ENCODE measurements at regions not wholly inside any gene's neighbourhood (a gene's known extent, or its start where the extent isn't known, plus 50 kb on each side); places are given as distances from the start of the nearest gene placed in this dataset.

DNA sequence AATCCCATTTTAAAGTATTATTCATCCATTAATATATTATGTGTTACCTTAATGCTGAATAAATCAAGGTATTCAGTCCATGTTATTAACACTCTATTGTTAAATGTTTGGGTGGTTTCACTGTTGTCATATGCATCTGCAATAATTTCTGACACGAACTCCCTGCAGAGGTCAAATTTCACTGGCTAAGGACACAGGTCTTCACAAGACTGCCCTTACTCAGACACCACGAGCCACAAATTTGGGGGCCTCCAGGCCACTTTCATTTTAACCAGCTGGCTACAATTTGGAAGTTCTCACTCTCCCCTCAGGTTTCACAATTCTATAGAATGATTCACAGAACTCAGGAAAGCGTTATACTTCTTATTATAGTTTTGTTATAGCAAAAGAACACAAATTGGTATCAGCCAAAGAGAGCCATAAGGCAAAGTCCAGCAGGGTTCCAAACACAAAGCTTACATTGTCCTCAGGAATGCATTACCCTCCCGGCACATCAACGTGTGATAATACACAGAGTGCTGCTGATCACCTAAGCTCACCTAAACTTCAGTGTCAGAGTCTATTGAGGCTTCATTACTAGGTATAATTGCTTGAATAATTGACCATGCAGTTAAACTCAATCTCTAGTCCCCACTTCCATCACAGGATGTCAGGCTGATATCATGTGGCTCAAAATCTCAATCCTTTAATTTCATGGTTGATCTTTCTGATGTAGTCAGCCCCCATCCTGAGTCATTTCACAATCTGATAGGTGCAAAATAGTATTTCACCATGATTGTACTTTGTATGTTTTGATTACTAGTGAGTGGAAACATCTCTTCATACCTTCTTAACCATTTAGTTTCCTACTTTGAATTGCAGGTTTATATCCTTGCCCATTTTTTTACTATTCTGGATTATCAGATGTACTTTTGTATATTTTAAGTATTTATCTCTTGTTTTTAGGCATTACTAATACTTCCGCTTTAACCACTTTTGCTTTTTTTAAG, 441.4 kb upstream of the AGTR1 start:
- Histone ChIP-seq H3K27ac (no peak overlapping the region), H3K4me3 (no peak overlapping the region), H3K4me1 (no peaks in the 10 kb centered on the region), H3K27me3 (no peaks in the 10 kb centered on the region), H3K9me3 (no peaks in the 10 kb centered on the region), H3K36me3 (no peaks in the 10 kb centered on the region)
- intact Hi-C loops (cut with DNase I), result no loop called here
- TF ChIP-seq CTCF (IDR thresholded peaks at IDR 0.05), result no peak
- no peak for DNase-seq (ENCODE audit: low spot score in 2 of 2)

DNA sequence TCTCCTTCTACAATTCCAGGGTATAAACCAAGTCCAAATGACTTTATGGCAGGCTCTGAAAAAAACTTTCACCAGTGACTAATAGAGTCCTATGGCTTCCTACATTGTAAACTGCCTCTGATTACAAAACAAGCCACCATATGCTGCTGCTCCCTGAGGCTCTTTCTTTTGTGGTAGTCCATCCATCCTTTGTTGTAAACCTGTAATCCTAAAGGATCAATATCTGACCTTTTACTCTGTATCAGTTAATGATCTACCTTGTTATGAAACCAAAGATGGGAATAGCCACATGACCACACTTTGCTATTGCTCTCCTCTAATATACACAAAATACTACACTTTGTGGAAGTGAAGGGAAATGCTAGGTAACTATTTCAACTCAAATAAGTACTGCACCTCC, 434.7 kb upstream of the AGTR1 start:
- Histone ChIP-seq H3K4me3 (no peak overlapping the region), H3K27ac (no peak overlapping the region), H3K9me3 (no peaks in the 10 kb centered on the region), H3K4me1 (no peaks in the 10 kb centered on the region), H3K27me3 (no peaks in the 10 kb centered on the region), H3K36me3 (no peaks in the 10 kb centered on the region)
- TF ChIP-seq CTCF (IDR thresholded peaks at IDR 0.05), result no peak
- intact Hi-C loops (cut with DNase I), result no loop called here
- DNase-seq (ENCODE audit: low spot score in 2 of 2), result no peak

DNA sequence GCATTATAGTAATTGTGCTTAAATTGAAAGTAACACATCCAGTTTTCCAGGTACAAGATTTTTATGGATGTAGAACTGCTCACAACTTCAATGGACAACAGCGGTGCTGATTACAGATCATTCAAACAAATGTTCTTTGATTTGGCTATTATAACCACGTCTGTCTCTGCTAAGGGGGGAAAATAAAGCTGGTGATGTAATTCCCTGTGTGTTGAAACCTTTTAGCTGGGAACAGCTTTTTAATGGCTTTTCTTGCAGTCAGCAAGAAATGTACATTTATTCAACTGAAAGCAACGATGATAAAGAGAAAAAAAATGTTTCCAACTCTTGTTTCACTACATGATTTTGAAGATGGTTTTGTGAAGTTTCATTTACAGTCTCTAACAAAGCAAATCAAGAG, 431.9 kb upstream of the AGTR1 start:
- H3K36me3 ChIP-seq, result no peaks in the 10 kb centered on the region
- no peak overlapping the region for H3K27ac ChIP-seq
- no peaks in the 10 kb centered on the region for H3K4me1 ChIP-seq
- DNase-seq (ENCODE audit: low spot score in 2 of 2), result no peak
- no peak overlapping the region for H3K4me3 ChIP-seq
- intact Hi-C loops (cut with DNase I), result no loop called here
- no peaks in the 10 kb centered on the region for H3K9me3 ChIP-seq
- TF ChIP-seq CTCF (IDR thresholded peaks at IDR 0.05), result no peak
- no peaks in the 10 kb centered on the region for H3K27me3 ChIP-seq

DNA sequence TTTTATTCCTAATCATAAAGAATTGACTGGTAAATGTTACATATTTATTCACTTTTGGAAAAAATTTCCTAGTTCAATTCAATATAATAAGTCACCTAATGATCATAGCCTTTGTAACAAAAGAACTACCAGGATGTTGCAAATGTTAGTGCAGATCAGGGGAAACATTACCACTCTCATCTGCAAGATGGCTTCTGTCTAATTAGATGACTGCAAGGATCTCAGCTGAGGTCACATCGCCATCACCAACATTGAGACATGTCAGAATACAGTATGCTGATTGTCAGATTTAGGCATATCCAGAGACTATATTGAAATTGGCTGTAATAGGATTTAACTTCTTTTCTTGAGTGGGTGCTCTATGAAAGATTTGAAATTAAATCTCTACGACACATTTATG, 431.4 kb upstream of the AGTR1 start:
- intact Hi-C loops (cut with DNase I), result no loop called here
- no peak for TF ChIP-seq CTCF (IDR thresholded peaks at IDR 0.05)
- no peaks in the 10 kb centered on the region for H3K9me3 ChIP-seq
- H3K27me3 ChIP-seq, result no peaks in the 10 kb centered on the region
- no peak overlapping the region for H3K4me3 ChIP-seq
- H3K27ac ChIP-seq, result no peak overlapping the region
- H3K36me3 ChIP-seq, result no peaks in the 10 kb centered on the region
- DNase-seq (ENCODE audit: low spot score in 2 of 2), result no peak
- H3K4me1 ChIP-seq, result no peaks in the 10 kb centered on the region

DNA sequence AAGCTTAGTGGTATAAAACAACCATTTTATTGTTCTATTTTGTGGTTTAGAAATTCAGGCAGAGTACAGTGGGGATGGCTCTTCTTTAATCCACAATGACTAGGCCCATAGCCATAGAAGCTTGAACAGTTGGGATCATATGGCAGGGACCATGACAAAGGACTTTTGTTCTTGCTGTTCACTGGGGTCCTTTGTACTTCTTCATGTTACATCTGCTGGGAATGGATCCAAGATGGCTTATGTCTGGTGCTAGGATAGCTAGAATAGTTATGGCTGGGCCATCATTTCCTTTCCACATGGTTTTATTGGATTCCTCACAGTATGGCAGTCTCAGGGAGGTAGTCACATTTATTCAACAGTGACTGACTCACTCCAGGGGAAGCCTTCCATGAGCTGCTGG, 427.9 kb upstream of the AGTR1 start:
- Histone ChIP-seq H3K27ac (no peak overlapping the region), H3K9me3 (no peaks in the 10 kb centered on the region), H3K36me3 (no peaks in the 10 kb centered on the region), H3K27me3 (no peaks in the 10 kb centered on the region), H3K4me3 (no peak overlapping the region), H3K4me1 (no peaks in the 10 kb centered on the region)
- TF ChIP-seq CTCF (IDR thresholded peaks at IDR 0.05), result no peak
- intact Hi-C loops (cut with DNase I), result no loop called here
- DNase-seq (ENCODE audit: low spot score in 2 of 2), result no peak

Measured in ascending aorta (tissue), 2 donors.